PFSK-1 (cell line): ENCODE measurements at regions not wholly inside any gene's neighbourhood (a gene's known extent, or its start where the extent isn't known, plus 50 kb on each side); places are given as distances from the start of the nearest gene placed in this dataset.

Source experiments
- POLR2AphosphoS5 ChIP-seq: IDR thresholded peaks from 2 replicates; pipeline ENCODE4 v1.6.1; 2012; ENCODE audit warnings: low read depth, mild to moderate bottlenecking, control low read depth, low read length, moderate library complexity
- REST ChIP-seq, 2 experiments: IDR thresholded peaks; 2 replicates each; pipeline versions ENCODE4 v1.6.1 to v1.8.0; 2011 to 2012; ENCODE audit warnings: low read depth in 2 of 2, low read length in 2 of 2, control low read depth in 1 of 2, inconsistent platforms in 1 of 2, mild to moderate bottlenecking in 1 of 2, moderate library complexity in 1 of 2; ENCODE audit not compliant: insufficient read depth in 1 of 2
- SIN3A ChIP-seq: IDR thresholded peaks from 2 replicates; pipeline ENCODE4 v1.6.1; 2012; ENCODE audit warnings: mild to moderate bottlenecking, low read length, moderate library complexity, borderline replicate concordance; ENCODE audit not compliant: insufficient read depth
- TAF1 ChIP-seq: IDR thresholded peaks from 2 replicates; pipeline ENCODE4 v1.6.1; 2012; ENCODE audit warnings: low read length, control low read depth, borderline replicate concordance; ENCODE audit not compliant: insufficient read depth

- TF ChIP-seq SIN3A (no peak), REST (IDR thresholded peaks at IDR 0.05; ENCODE audit: insufficient read depth in 1 of 2, low read depth in 2 of 2, low read length in 2 of 2) (no peak), POLR2AphosphoS5 (no peak), TAF1 (no peak)
Measured at GRCh38 chr6:44652547-44652946, 265.0 kb downstream of the CDC5L start.
